ENCODE measurements at regions not wholly inside any gene's neighbourhood (a gene's known extent, or its start where the extent isn't known, plus 50 kb on each side); places are given as distances from the start of the nearest gene placed in this dataset.
"Not testable (repeated sequence)": the region's sequence is repeated elsewhere in the genome, so short reads cannot be mapped to it uniquely, and the experiment has no call there.

- not testable (repeated sequence) for TF ChIP-seq POLR2A, POLR2AphosphoS5, EP300 (IDR thresholded peaks at IDR 0.05)
- TF ChIP-seq, protein P1, sequence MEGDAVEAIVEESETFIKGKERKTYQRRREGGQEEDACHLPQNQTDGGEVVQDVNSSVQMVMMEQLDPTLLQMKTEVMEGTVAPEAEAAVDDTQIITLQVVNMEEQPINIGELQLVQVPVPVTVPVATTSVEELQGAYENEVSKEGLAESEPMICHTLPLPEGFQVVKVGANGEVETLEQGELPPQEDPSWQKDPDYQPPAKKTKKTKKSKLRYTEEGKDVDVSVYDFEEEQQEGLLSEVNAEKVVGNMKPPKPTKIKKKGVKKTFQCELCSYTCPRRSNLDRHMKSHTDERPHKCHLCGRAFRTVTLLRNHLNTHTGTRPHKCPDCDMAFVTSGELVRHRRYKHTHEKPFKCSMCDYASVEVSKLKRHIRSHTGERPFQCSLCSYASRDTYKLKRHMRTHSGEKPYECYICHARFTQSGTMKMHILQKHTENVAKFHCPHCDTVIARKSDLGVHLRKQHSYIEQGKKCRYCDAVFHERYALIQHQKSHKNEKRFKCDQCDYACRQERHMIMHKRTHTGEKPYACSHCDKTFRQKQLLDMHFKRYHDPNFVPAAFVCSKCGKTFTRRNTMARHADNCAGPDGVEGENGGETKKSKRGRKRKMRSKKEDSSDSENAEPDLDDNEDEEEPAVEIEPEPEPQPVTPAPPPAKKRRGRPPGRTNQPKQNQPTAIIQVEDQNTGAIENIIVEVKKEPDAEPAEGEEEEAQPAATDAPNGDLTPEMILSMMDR (IDR thresholded peaks at IDR 0.05), result not testable (repeated sequence)
Measured at GRCh38 chr2:111320264-111320663, 199.6 kb downstream of the BCL2L11 start.

Data from gastroesophageal sphincter (tissue), 3 donors.